GM10266 (cell line): ENCODE measurements at regions not wholly inside any gene's neighbourhood (a gene's known extent, or its start where the extent isn't known, plus 50 kb on each side); places are given as distances from the start of the nearest gene placed in this dataset.

Experiments
- DNase-seq: peaks from one replicate; pipeline ENCODE4 v3.0.0; 2012; ENCODE audit errors: extremely low spot score
- CTCF ChIP-seq: IDR thresholded peaks from 2 replicates; pipeline ENCODE4 v1.5.1; 2012; ENCODE audit warnings: mild to moderate bottlenecking, low read depth; ENCODE audit not compliant: control insufficient read depth, insufficient read depth; ENCODE audit errors: missing control alignments

- TF ChIP-seq CTCF = no peak
- no peak for DNase-seq
These were observed 168.2 kb downstream of the ZNF518B start for GRCh38 chr4:10288830-10289537.

GRCh38 chr4:10285028-10285427, 168.4 kb upstream of the WDR1 start:
- DNase-seq = no peak
- TF ChIP-seq CTCF = no peak

DNA sequence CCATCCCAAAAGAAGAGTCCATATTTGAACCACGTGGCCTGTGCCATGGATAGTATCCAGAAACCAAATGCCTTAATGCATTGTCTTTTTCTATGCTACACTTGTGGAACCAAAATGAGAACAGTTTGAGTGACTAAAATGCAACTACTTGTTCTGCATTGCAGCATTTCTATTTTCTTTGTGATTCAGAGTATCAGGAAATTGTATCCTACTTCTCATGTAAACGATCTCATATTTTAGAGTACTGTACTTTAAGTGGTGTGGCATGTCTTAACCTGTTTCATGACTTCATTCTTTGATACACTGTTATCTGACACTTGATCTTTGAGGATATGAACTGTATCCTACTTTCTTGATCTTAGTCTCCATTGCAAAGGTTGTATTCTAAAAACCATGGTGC, 167.2 kb upstream of the WDR1 start:
- no peak for TF ChIP-seq CTCF
- DNase-seq = no peak

DNA sequence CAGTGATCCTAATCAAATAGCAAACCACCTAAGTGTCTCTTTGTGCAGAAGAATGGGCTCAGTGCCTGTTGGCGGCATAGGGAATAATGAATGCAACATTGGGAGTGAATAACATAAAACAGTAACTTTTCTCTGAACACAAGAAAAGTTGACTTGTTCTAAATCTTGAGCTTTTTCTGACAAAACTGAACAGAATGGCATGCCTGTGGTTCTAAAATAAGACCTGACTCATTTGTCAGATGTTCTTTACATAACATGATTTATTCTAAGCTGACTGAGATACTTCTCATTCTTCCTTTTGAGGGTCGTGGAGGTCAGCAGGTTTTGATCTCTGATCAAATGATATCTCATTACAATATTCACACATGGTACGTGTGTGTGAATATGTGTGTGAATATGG, 165.4 kb upstream of the WDR1 start:
- TF ChIP-seq CTCF = no peak

GRCh38 chr4:10279261-10279660, 162.7 kb upstream of the WDR1 start:
- no peak for DNase-seq
- no peak for TF ChIP-seq CTCF

More for the DNA sequence above, 165.4 kb upstream of the WDR1 start:
- DNase-seq = no peak

DNA sequence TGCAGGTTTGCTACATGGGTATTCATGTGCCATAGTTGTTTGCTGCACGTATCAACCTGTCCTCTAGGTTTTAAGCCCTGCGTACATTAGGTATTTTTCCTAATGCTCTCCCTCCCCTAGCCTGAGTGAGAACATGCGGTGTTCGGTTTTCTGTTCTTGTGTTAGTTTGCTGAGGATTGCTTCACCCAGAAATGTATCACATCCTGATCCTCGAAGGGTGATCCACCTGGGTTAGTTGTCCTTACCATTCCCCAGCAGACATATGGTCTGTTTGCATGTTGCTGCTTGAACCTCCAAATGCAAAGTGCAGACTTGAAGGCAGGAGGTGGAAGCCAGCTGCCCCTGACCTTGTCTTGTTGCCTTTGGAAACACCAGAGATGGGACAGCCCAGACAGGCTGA, 161.5 kb upstream of the WDR1 start:
- no peak for TF ChIP-seq CTCF
- no peak for DNase-seq

GRCh38 chr4:10276152-10276551, 159.6 kb upstream of the WDR1 start:
- TF ChIP-seq CTCF = no peak
- DNase-seq = no peak
